ENCODE measurements at regions not wholly inside any gene's neighbourhood (a gene's known extent, or its start where the extent isn't known, plus 50 kb on each side); places are given as distances from the start of the nearest gene placed in this dataset.

DNA sequence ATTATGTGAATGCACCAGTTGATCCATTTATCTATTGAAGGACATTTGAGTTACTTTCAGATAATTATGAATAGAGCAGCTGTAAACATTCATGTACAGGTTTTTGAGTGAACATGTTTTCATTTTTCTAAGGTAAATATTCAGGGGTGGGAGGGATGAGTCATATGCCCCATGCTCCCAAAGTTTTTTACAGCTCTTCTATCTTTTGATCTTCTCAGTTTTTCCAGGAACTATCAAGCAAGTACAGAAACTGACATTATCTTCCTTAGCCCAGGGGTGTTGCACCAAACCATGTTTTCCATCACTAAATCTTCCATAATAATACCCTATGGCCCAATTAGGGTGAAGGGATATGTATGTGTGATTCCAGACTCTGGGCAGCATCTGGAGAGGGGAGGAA, 384.5 kb downstream of the EMP1 start:
- Histone ChIP-seq H3K9me3 (ENCODE audit: insufficient read depth, low read depth, low read length) (no peaks in the 10 kb centered on the region), H2AFZ (ENCODE audit: insufficient read depth, low read length, poor library complexity) (no peak overlapping the region), H3K4me3 (ENCODE audit: low read depth, low read length) (no peak overlapping the region), H2BK120ac (ENCODE audit: insufficient read depth, low read length, poor library complexity) (no peak overlapping the region), H3K18ac (ENCODE audit: low read length) (no peak overlapping the region), H3K36me3 (ENCODE audit: control insufficient read depth in 1 of 2, insufficient read depth in 2 of 2, low read length in 2 of 2) (no peaks in the 10 kb centered on the region), H3K27me3 (ENCODE audit: insufficient read depth, low read length) (no peaks in the 10 kb centered on the region), H3K4ac (ENCODE audit: low read depth, low read length) (no peak overlapping the region), H4K8ac (ENCODE audit: low read depth, low read length) (no peak overlapping the region), H2BK5ac (ENCODE audit: low read depth, low read length, poor library complexity) (no peak overlapping the region), H3K79me2 (ENCODE audit: control insufficient read depth, insufficient read depth, low read length, poor library complexity) (no peaks in the 10 kb centered on the region), H4K91ac (ENCODE audit: low read depth, low read length) (no peak overlapping the region), H2AK5ac (ENCODE audit: low read length) (no peak overlapping the region), H3K23ac (ENCODE audit: low read length) (no peak overlapping the region), H3K4me1 (ENCODE audit: control insufficient read depth in 1 of 2, insufficient read depth in 2 of 2, low read length in 2 of 2) (no peaks in the 10 kb centered on the region), H3K14ac (ENCODE audit: low read length) (no peak overlapping the region), H2BK12ac (ENCODE audit: low read length) (no peak overlapping the region), H3K9ac (ENCODE audit: low read length) (no peak overlapping the region), H3K79me1 (ENCODE audit: low read length) (no peaks in the 10 kb centered on the region), H4K12ac (ENCODE audit: low read depth, low read length) (no peak overlapping the region), H3K27ac (ENCODE audit: low read depth, low read length) (no peak overlapping the region), H3K4me2 (ENCODE audit: low read length) (no peak overlapping the region)
- DNase-seq = peak in 1 of 2 donors; percentile 4

DNA sequence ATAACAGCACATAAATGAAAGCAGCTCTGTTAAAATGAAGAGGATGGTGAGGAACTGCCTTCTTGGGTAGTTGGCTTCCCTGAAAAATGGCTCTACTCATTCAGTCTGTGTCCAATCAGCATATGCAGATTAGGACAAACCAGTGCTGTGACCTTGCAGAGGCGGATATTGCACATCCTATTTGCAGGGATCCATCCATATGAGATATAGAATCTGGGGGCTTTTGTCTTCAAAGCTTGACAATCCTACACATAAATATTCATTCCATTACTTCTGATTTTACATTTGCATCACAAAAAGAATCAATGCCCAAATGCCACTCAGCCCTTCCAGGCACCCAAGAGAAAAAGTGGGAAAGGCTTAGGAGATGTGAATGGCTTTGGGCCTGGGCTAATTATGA, 383.7 kb downstream of the EMP1 start:
- Histone ChIP-seq H2BK120ac (ENCODE audit: insufficient read depth, low read length, poor library complexity) (no peak overlapping the region), H3K4me1 (ENCODE audit: control insufficient read depth in 1 of 2, insufficient read depth in 2 of 2, low read length in 2 of 2) (no peaks in the 10 kb centered on the region), H3K27me3 (ENCODE audit: insufficient read depth, low read length) (no peaks in the 10 kb centered on the region), H2AK5ac (ENCODE audit: low read length) (no peak overlapping the region), H3K79me2 (ENCODE audit: control insufficient read depth, insufficient read depth, low read length, poor library complexity) (no peaks in the 10 kb centered on the region), H3K4ac (ENCODE audit: low read depth, low read length) (no peak overlapping the region), H4K8ac (ENCODE audit: low read depth, low read length) (no peak overlapping the region), H4K91ac (ENCODE audit: low read depth, low read length) (no peak overlapping the region), H3K9me3 (ENCODE audit: insufficient read depth, low read depth, low read length) (no peaks in the 10 kb centered on the region), H3K36me3 (ENCODE audit: control insufficient read depth in 1 of 2, insufficient read depth in 2 of 2, low read length in 2 of 2) (no peaks in the 10 kb centered on the region), H3K14ac (ENCODE audit: low read length) (no peak overlapping the region), H3K4me3 (ENCODE audit: low read depth, low read length) (no peak overlapping the region), H2AFZ (ENCODE audit: insufficient read depth, low read length, poor library complexity) (no peak overlapping the region), H3K4me2 (ENCODE audit: low read length) (no peak overlapping the region), H3K9ac (ENCODE audit: low read length) (no peak overlapping the region), H2BK12ac (ENCODE audit: low read length) (no peak overlapping the region), H4K12ac (ENCODE audit: low read depth, low read length) (no peak overlapping the region), H3K18ac (ENCODE audit: low read length) (no peak overlapping the region), H3K23ac (ENCODE audit: low read length) (no peak overlapping the region), H2BK5ac (ENCODE audit: low read depth, low read length, poor library complexity) (no peak overlapping the region), H3K27ac (ENCODE audit: low read depth, low read length) (no peak overlapping the region), H3K79me1 (ENCODE audit: low read length) (no peaks in the 10 kb centered on the region)
- no CpG with 5 or more reads among the region's 1 CpG for WGBS (ENCODE audit: extremely low coverage, insufficient coverage, insufficient read length)
- DNase-seq = no peak

DNA sequence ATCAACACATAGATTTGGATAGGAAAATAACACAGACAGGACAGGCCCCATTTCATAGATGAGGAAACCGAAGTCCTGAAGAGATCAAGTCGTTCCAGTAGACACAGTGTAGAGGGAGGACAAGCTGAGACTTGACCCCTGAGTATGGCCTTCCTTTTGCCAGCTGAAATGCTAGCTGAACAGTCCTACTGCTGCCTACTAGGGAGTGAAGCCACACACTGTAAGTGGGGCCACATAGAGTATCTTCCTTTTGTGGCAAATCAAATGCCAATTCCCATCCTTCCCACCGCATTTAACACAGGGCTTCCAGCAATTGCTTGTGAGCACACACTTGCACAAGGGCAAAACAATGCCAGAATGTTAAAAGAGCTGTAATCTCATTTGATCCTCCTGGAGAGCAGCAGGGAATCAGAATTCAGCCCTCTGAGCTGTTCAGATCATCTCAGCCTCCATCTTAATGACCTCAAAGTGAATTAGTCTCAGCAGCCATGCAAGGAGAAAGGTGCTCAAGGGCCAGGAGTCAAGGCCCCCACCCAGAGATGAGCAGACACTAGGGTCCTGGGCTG, 380.5 kb downstream of the EMP1 start:
- Histone ChIP-seq H3K36me3 (ENCODE audit: control insufficient read depth in 1 of 2, insufficient read depth in 2 of 2, low read length in 2 of 2) (no peaks in the 10 kb centered on the region), H4K91ac (ENCODE audit: low read depth, low read length) (no peak overlapping the region), H2AK5ac (ENCODE audit: low read length) (no peak overlapping the region), H3K79me1 (ENCODE audit: low read length) (no peaks in the 10 kb centered on the region), H2BK12ac (ENCODE audit: low read length) (no peak overlapping the region), H3K27me3 (ENCODE audit: insufficient read depth, low read length) (no peaks in the 10 kb centered on the region), H3K14ac (ENCODE audit: low read length) (no peak overlapping the region), H3K9me3 (ENCODE audit: insufficient read depth, low read depth, low read length) (no peaks in the 10 kb centered on the region), H3K9ac (ENCODE audit: low read length) (no peak overlapping the region), H3K4me2 (ENCODE audit: low read length) (no peak overlapping the region), H2BK5ac (ENCODE audit: low read depth, low read length, poor library complexity) (no peak overlapping the region), H3K4me1 (ENCODE audit: control insufficient read depth in 1 of 2, insufficient read depth in 2 of 2, low read length in 2 of 2) (no peaks in the 10 kb centered on the region), H3K4me3 (ENCODE audit: low read depth, low read length) (no peak overlapping the region), H3K4ac (ENCODE audit: low read depth, low read length) (no peak overlapping the region), H4K8ac (ENCODE audit: low read depth, low read length) (no peak overlapping the region), H3K23ac (ENCODE audit: low read length) (no peak overlapping the region), H2AFZ (ENCODE audit: insufficient read depth, low read length, poor library complexity) (no peak overlapping the region), H2BK120ac (ENCODE audit: insufficient read depth, low read length, poor library complexity) (no peak overlapping the region), H3K27ac (ENCODE audit: low read depth, low read length) (no peak overlapping the region), H3K18ac (ENCODE audit: low read length) (no peak overlapping the region), H4K12ac (ENCODE audit: low read depth, low read length) (no peak overlapping the region), H3K79me2 (ENCODE audit: control insufficient read depth, insufficient read depth, low read length, poor library complexity) (no peaks in the 10 kb centered on the region)
- no CpG with 5 or more reads among the region's 3 CpGs for WGBS (ENCODE audit: extremely low coverage, insufficient coverage, insufficient read length)
- no peak for DNase-seq

DNA sequence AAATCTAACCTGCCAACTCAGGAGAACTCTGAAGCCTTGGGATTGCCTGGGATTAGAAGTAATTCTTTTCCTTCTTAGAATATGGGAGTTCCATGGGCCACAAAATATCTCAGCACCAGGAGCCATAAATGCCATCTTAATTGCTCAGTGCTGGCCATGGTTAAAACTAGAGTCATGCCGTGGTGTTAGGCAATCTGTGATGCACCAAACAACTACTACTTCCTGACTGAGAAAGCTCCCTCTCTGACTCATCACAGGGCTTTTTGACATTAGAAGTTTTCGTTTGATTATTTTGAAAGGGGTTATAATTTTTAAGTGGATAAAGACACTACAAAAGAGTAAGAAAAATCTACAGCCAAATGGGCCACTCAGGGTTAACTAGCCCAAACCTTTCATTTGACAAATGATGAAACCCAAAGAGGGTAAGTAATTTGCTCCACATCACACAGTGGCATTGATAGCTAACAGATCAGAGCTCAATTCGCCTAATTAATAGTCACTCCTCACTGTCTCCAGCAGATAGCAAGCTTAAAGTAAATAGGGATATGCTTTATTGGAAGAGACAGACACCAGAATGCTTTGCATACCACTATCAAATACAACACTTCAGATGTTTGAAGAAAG, 377.3 kb downstream of the EMP1 start:
- Histone ChIP-seq H4K91ac (ENCODE audit: low read depth, low read length) (no peak overlapping the region), H2BK120ac (ENCODE audit: insufficient read depth, low read length, poor library complexity) (no peak overlapping the region), H3K23ac (ENCODE audit: low read length) (no peak overlapping the region), H3K4me3 (ENCODE audit: low read depth, low read length) (no peak overlapping the region), H4K12ac (ENCODE audit: low read depth, low read length) (no peak overlapping the region), H4K8ac (ENCODE audit: low read depth, low read length) (no peak overlapping the region), H3K27ac (ENCODE audit: low read depth, low read length) (no peak overlapping the region), H3K9ac (ENCODE audit: low read length) (no peak overlapping the region), H3K14ac (ENCODE audit: low read length) (no peak overlapping the region), H2AK5ac (ENCODE audit: low read length) (no peak overlapping the region), H3K79me1 (ENCODE audit: low read length) (no peaks in the 10 kb centered on the region), H2BK5ac (ENCODE audit: low read depth, low read length, poor library complexity) (no peak overlapping the region), H2BK12ac (ENCODE audit: low read length) (no peak overlapping the region), H3K4me2 (ENCODE audit: low read length) (no peak overlapping the region), H3K4ac (ENCODE audit: low read depth, low read length) (no peak overlapping the region), H3K27me3 (ENCODE audit: insufficient read depth, low read length) (no peaks in the 10 kb centered on the region), H3K4me1 (ENCODE audit: control insufficient read depth in 1 of 2, insufficient read depth in 2 of 2, low read length in 2 of 2) (no peaks in the 10 kb centered on the region), H3K18ac (ENCODE audit: low read length) (no peak overlapping the region), H3K9me3 (ENCODE audit: insufficient read depth, low read depth, low read length) (no peaks in the 10 kb centered on the region), H2AFZ (ENCODE audit: insufficient read depth, low read length, poor library complexity) (no peak overlapping the region), H3K36me3 (ENCODE audit: control insufficient read depth in 1 of 2, insufficient read depth in 2 of 2, low read length in 2 of 2) (no peaks in the 10 kb centered on the region), H3K79me2 (ENCODE audit: control insufficient read depth, insufficient read depth, low read length, poor library complexity) (no peaks in the 10 kb centered on the region)
- WGBS (ENCODE audit: extremely low coverage, insufficient coverage, insufficient read length) = 100% methylated on average over 1 of the region's 3 CpGs
- DNase-seq = peak; percentile 73 to 81
